Kidney (tissue), 13 donors: ENCODE measurements at regions not wholly inside any gene's neighbourhood (a gene's known extent, or its start where the extent isn't known, plus 50 kb on each side); places are given as distances from the start of the nearest gene placed in this dataset.
A peak's percentile ranks its signal among the peaks of the same experiment; 100 is the strongest.

Experiments used
- DNase-seq, 5 donors: peaks; one replicate each; pipeline ENCODE4 v3.0.0-alpha.2; 2013 to 2020
- FAIRE-seq: peaks from 2 replicates; lab custom pipeline; 2012; peaks lifted over from hg19 to GRCh38; lab: Jason Lieb, UNC
- H3K27ac ChIP-seq, 2 donors: one replicate each; pipeline ENCODE4 v1.7.0; 2013; ENCODE audit warnings: low read depth in 2 of 2, low read length in 2 of 2, inconsistent platforms in 1 of 2
- H3K27me3 ChIP-seq: one replicate; pipeline ENCODE4 v1.7.1; 2013; ENCODE audit warnings: low read length, inconsistent platforms; ENCODE audit not compliant: control insufficient read depth, insufficient read depth
- H3K36me3 ChIP-seq, 3 donors: one replicate each; pipeline versions ENCODE4 v1.7.0 to v1.7.1; 2013; ENCODE audit warnings: low read length in 3 of 3, control low read depth in 1 of 3, inconsistent platforms in 1 of 3; ENCODE audit not compliant: insufficient read depth in 3 of 3, control insufficient read depth in 2 of 3
- H3K4me1 ChIP-seq, 3 donors: one replicate each; pipeline versions ENCODE4 v1.7.0 to v1.7.1; 2013; ENCODE audit warnings: low read length in 3 of 3, inconsistent platforms in 1 of 3, low read depth in 1 of 3; ENCODE audit not compliant: control insufficient read depth in 2 of 3, insufficient read depth in 2 of 3
- H3K4me3 ChIP-seq, 3 donors: one replicate each; pipeline versions ENCODE4 v1.7.0 to v1.8.1; 2013; ENCODE audit warnings: low read length in 3 of 3, control low read depth in 1 of 3, inconsistent platforms in 1 of 3
- H3K9ac ChIP-seq, 3 donors: one replicate each; pipeline versions ENCODE4 v1.7.0 to v1.7.1; 2013; ENCODE audit warnings: low read length in 3 of 3, control low read depth in 1 of 3, inconsistent platforms in 1 of 3
- H3K9me3 ChIP-seq, 3 donors: one replicate each; pipeline versions ENCODE4 v1.7.0 to v1.7.1; 2013; ENCODE audit warnings: low read length in 3 of 3, control low read depth in 1 of 3, inconsistent platforms in 1 of 3; ENCODE audit not compliant: control insufficient read depth in 2 of 3, insufficient read depth in 1 of 3
- CTCF ChIP-seq: IDR thresholded peaks from 3 replicates; pipeline ENCODE4 v1.5.1; 2012; ENCODE audit warnings: mild to moderate bottlenecking, moderate library complexity, borderline replicate concordance; ENCODE audit not compliant: insufficient read depth; ENCODE audit errors: extremely low read depth
- intact Hi-C: fragments of 100-400 bp; cut with DNase I; formaldehyde crosslinking; loops from one replicate; pipeline ENCODE4 v1.11.1; 2022
- donor health status: control.
- donor health status: control.
- donor health status: control.
- donor health status: control.
- donor health status: control.
- donor health status: DM: yes; HTN: yes; CAD: no.
- donor health status: Normal renal cell carcinoma (clear cell type).

- Histone ChIP-seq H3K27me3 (no peaks in the 10 kb centered on the region), H3K9me3 (peaks cover 0 to 4% (median 0%) of the 10 kb centered on the region in 3 donors), H3K9ac (no peak overlapping the region), H3K4me3 (no peak overlapping the region), H3K27ac (no peak overlapping the region), H3K36me3 (no peaks in the 10 kb centered on the region), H3K4me1 (no peaks in the 10 kb centered on the region)
- intact Hi-C loops: no loop called here
- no peak for TF ChIP-seq CTCF
- DNase-seq (no peak), FAIRE-seq (no peak)
Observed at GRCh38 chr1:101162300-101162699, 74.5 kb upstream of the S1PR1 start.

- Histone ChIP-seq H3K4me1 (no peaks in the 10 kb centered on the region), H3K9me3 (peaks cover 0 to 4% (median 0%) of the 10 kb centered on the region in 3 donors), H3K9ac (no peak overlapping the region), H3K4me3 (no peak overlapping the region), H3K36me3 (no peaks in the 10 kb centered on the region), H3K27ac (no peak overlapping the region), H3K27me3 (no peaks in the 10 kb centered on the region)
- FAIRE-seq (no peak), DNase-seq (peak in 1 of 5 donors; percentile 42)
- no peak for TF ChIP-seq CTCF
- intact Hi-C loops: no loop called here
Observed at GRCh38 chr1:101161619-101162018, 75.2 kb upstream of the S1PR1 start.

DNA sequence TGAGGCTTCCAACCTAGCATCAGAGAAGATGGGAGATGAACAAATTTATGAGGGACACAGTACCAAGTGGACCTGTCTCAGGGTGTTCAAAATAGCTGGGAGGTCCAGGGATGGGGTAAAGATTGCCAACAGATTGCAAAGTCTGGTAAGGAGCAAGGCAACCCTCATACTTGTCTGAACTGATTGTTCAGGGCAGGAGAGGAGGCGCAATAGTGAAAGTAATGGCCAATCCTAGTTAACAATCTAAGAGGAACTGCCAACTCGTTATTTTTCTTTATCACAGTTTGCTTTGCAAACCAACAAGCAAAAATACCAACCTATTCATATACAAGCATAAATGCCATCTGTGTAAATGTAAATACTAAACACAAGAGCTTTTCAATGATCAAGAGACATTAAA lies 78.4 kb upstream of the S1PR1 start:
- no peaks in the 10 kb centered on the region for H3K4me1 ChIP-seq
- no peak overlapping the region for H3K9ac ChIP-seq
- no peaks in the 10 kb centered on the region for H3K36me3 ChIP-seq
- no peak for FAIRE-seq
- no peak for DNase-seq
- peaks cover 0 to 4% (median 0%) of the 10 kb centered on the region in 3 donors for H3K9me3 ChIP-seq
- intact Hi-C loops: no loop called here
- no peak overlapping the region for H3K27ac ChIP-seq
- H3K4me3 ChIP-seq: no peak overlapping the region
- no peak for TF ChIP-seq CTCF
- no peaks in the 10 kb centered on the region for H3K27me3 ChIP-seq

- H3K4me3 ChIP-seq: no peak overlapping the region
- intact Hi-C loops: no loop called here
- no peak for DNase-seq
- no peaks in the 10 kb centered on the region for H3K36me3 ChIP-seq
- no peak for TF ChIP-seq CTCF
- no peak overlapping the region for H3K9ac ChIP-seq
- H3K27me3 ChIP-seq: no peaks in the 10 kb centered on the region
- H3K9me3 ChIP-seq: no peaks in the 10 kb centered on the region
- no peak overlapping the region for H3K27ac ChIP-seq
- FAIRE-seq: no peak
- no peaks in the 10 kb centered on the region for H3K4me1 ChIP-seq
Observed at GRCh38 chr1:101154547-101154946, 82.3 kb upstream of the S1PR1 start.
